Heart right ventricle (tissue), 16 donors: ENCODE measurements at regions not wholly inside any gene's neighbourhood (a gene's known extent, or its start where the extent isn't known, plus 50 kb on each side); places are given as distances from the start of the nearest gene placed in this dataset.

ENCODE experiments used
- ATAC-seq, 8 donors: fragments of 200-7000 bp; cut with Tn5 transposase; one replicate each; pipeline ENCODE4 v1.9.1; 2020; ENCODE audit warnings: mild to moderate bottlenecking in 8 of 8, moderate library complexity in 8 of 8, moderate number of reproducible peaks in 1 of 8
- DNase-seq, 2 donors: peaks; one replicate each; pipeline ENCODE4 v3.0.0-alpha.2; 2020
- H3K27ac ChIP-seq, 10 donors: fragments of 200-600 bp; sonication (generic) in 2 of 10; one replicate each; pipeline versions ENCODE4 v1.5.0 to v1.8.0; 2020 to 2022; ENCODE audit warnings: mild to moderate bottlenecking in 3 of 10
- H3K27me3 ChIP-seq, 7 donors: fragments of 200-600 bp; one replicate each; pipeline ENCODE4 v1.8.0; 2021 to 2022; ENCODE audit warnings: mild to moderate bottlenecking in 2 of 7
- H3K36me3 ChIP-seq, 9 donors: fragments of 200-600 bp; sonication (generic) in 1 of 9; one replicate each; pipeline versions ENCODE4 v1.5.0 to v1.8.0; 2020 to 2022; ENCODE audit warnings: mild to moderate bottlenecking in 2 of 9
- H3K4me1 ChIP-seq, 9 donors: fragments of 200-600 bp; sonication (generic) in 1 of 9; one replicate each; pipeline versions ENCODE4 v1.5.0 to v1.8.0; 2020 to 2022; ENCODE audit warnings: mild to moderate bottlenecking in 4 of 9
- H3K4me3 ChIP-seq, 10 donors: fragments of 200-600 bp; sonication (generic) in 2 of 10; one replicate each; pipeline versions ENCODE4 v1.5.0 to v1.8.0; 2020 to 2022; ENCODE audit warnings: mild to moderate bottlenecking in 7 of 10, moderate library complexity in 2 of 10
- H3K9me3 ChIP-seq, 11 donors: fragments of 200-600 bp in 10 of 11; sonication (generic) in 2 of 11; one replicate each; pipeline versions ENCODE4 v1.5.0 to v1.8.0; 2013 to 2022; ENCODE audit warnings: mild to moderate bottlenecking in 2 of 11, control low read depth in 1 of 11, moderate library complexity in 1 of 11
- CTCF ChIP-seq, 9 donors: fragments of 200-600 bp; sonication (generic) in 2 of 9; IDR thresholded peaks; one replicate each; pipeline versions ENCODE4 v1.5.0 to v1.8.0; 2021 to 2022; ENCODE audit warnings: antibody characterized with exemption in 9 of 9, mild to moderate bottlenecking in 5 of 9, moderate library complexity in 1 of 9
- WGBS, 2 donors: extraction: QIAGEN DNeasy Blood & Tissue Kit; methylation state at CpG; one replicate each; pipeline ENCODE4 v1.1.7; 2013; ENCODE audit warnings: inconsistent platforms in 1 of 2; 5-methylcytosine and 5-hydroxymethylcytosine counted together
- intact Hi-C, 10 donors: fragments of 100-400 bp; cut with DNase I; formaldehyde crosslinking; loops; one replicate each; pipeline versions ENCODE4 v1.11.1 to v1.14.2; 2022
- donor health status: Arrhythmogenic right ventricular cardiomyopathy.
- donor health status: ischemic (EF 13 %, LVEDD 7.1; RV severe dilation, severe dysfunction).
- donor health status: healthy with polysubstance abuse.
- donor health status: DM: no; HTN: yes; CAD: no.
- donor health status: DM: no; HTN: no; CAD: no.
- donor health status: ischemic (EF 25% LVEDD 6.9; RV normal size, moderate dysfunction).
- donor health status: ischemic (EF 25% LVEDD 5.7; RV mildly dilated, moderate dysfunction).
- donor health status: healthy.
- donor health status: DM: yes; HTN: yes; CAD: no.
- donor health status: Ischemic cardiomyopathy.
- donor health status: ischemic (EF 35%, LVEDD 5.7; RV mildly dilated, moderate dysfunction).
- donor health status: nonischemic (EF 11% LVEDD 7.7; RV severe dilation, severe dysfunction).
- donor health status: DM: yes; HTN: yes; CAD: no.
- donor health status: PGD.
- donor health status: ischemic (EF 29% LVEDD 5.4; RV normal size, mild dysfunction).
- donor health status: nonischemic (EF 23%, LVEDD 6.1; RV moderate dilation, normal function).

GRCh38 chr18:25467226-25467987 lies 115.4 kb upstream of the ZNF521 start:
- Histone ChIP-seq H3K9me3 (peaks cover 0 to 5% (median 0%) of the 10 kb centered on the region in 11 donors), H3K27ac (peak overlapping the region in 7 of 10 donors; percentile 8 to 66 (median 51)), H3K36me3 (no peaks in the 10 kb centered on the region), H3K27me3 (no peaks in the 10 kb centered on the region), H3K4me3 (no peak overlapping the region), H3K4me1 (peaks cover 4 to 24% (median 12%) of the 10 kb centered on the region in 9 donors)
- DNase-seq: peak; percentile 67 to 70
- TF ChIP-seq CTCF (IDR thresholded peaks at IDR 0.05): no peak
- intact Hi-C loops: no loop called here
- WGBS, 2 donors: 56 to 60% methylated on average over 6 of the region's 6 CpGs
- ATAC-seq: peak; percentile 89 to 100 (median 98)

- no peak overlapping the region for H3K4me3 ChIP-seq
- no peaks in the 10 kb centered on the region for H3K27me3 ChIP-seq
- no peak for TF ChIP-seq CTCF (IDR thresholded peaks at IDR 0.05)
- peaks cover 4 to 24% (median 12%) of the 10 kb centered on the region in 9 donors for H3K4me1 ChIP-seq
- DNase-seq (no peak), ATAC-seq (no peak)
- intact Hi-C loops: no loop called here
- no peaks in the 10 kb centered on the region for H3K9me3 ChIP-seq
- no peak overlapping the region for H3K27ac ChIP-seq
- WGBS, 2 donors: 79 to 82% methylated on average over 15 of the region's 15 CpGs
- no peaks in the 10 kb centered on the region for H3K36me3 ChIP-seq
Observed at GRCh38 chr18:25465152-25465732, 113.3 kb upstream of the ZNF521 start.

- Histone ChIP-seq H3K36me3 (no peaks in the 10 kb centered on the region), H3K27ac (no peak overlapping the region), H3K4me3 (no peak overlapping the region), H3K4me1 (peaks cover 0 to 19% (median 12%) of the 10 kb centered on the region in 9 donors), H3K27me3 (no peaks in the 10 kb centered on the region), H3K9me3 (no peaks in the 10 kb centered on the region)
- no peak for TF ChIP-seq CTCF (IDR thresholded peaks at IDR 0.05)
- DNase-seq (no peak), ATAC-seq (no peak)
- intact Hi-C loops: no loop called here
Observed at GRCh38 chr18:25464227-25464626, 112.3 kb upstream of the ZNF521 start.

- no peak for TF ChIP-seq CTCF (IDR thresholded peaks at IDR 0.05)
- 76 to 81% methylated on average over 4 of the region's 4 CpGs for WGBS, 2 donors
- H3K4me1 ChIP-seq: peaks cover 0 to 19% (median 12%) of the 10 kb centered on the region in 9 donors
- H3K27me3 ChIP-seq: no peaks in the 10 kb centered on the region
- H3K9me3 ChIP-seq: no peaks in the 10 kb centered on the region
- ATAC-seq (no peak), DNase-seq (no peak)
- H3K4me3 ChIP-seq: no peak overlapping the region
- H3K27ac ChIP-seq: no peak overlapping the region
- H3K36me3 ChIP-seq: no peaks in the 10 kb centered on the region
- intact Hi-C loops: no loop called here
Observed at GRCh38 chr18:25463726-25464125, 111.8 kb upstream of the ZNF521 start.
